ENCODE measurements at regions not wholly inside any gene's neighbourhood (a gene's known extent, or its start where the extent isn't known, plus 50 kb on each side); places are given as distances from the start of the nearest gene placed in this dataset.

- no peak for TF ChIP-seq ZNF518B (CRISPR knock-in tag; IDR thresholded peaks at IDR 0.05)
- TF ChIP-seq ARHGAP35 (IDR thresholded peaks at IDR 0.05; ENCODE audit: partially characterized antibody): no peak
- TF ChIP-seq LEF1 (IDR thresholded peaks at IDR 0.05): peak; percentile 88
- no peak for TF ChIP-seq GATAD2B (IDR thresholded peaks at IDR 0.05; ENCODE audit: borderline replicate concordance)
- TF ChIP-seq GABPB2 (CRISPR knock-in tag; conservative IDR thresholded peaks at IDR 0.05): no peak
- no peak for TF ChIP-seq DNMT1 (IDR thresholded peaks at IDR 0.05)
- peak; percentile 93 for TF ChIP-seq CXXC5 (CRISPR knock-in tag; IDR thresholded peaks at IDR 0.05)
- no peak for TF ChIP-seq PPARD (CRISPR knock-in tag; IDR thresholded peaks at IDR 0.05)
- no peak for TF ChIP-seq XRCC3 (IDR thresholded peaks at IDR 0.05)
- TF ChIP-seq MTA2 (IDR thresholded peaks at IDR 0.05; ENCODE audit: low read depth): peak; percentile 84
- TF ChIP-seq WHSC1 (IDR thresholded peaks at IDR 0.05; ENCODE audit: low read length): no peak
- TF ChIP-seq KDM1A (IDR thresholded peaks at IDR 0.05): peak; percentile 74 to 78
- TF ChIP-seq ZSCAN32 (CRISPR knock-in tag; IDR thresholded peaks at IDR 0.05): no peak
- no peak for TF ChIP-seq E2F1 (CRISPR knock-in tag; IDR thresholded peaks at IDR 0.05)
- no peak for TF ChIP-seq NR1H2 (CRISPR knock-in tag; IDR thresholded peaks at IDR 0.05)
- peak in 1 of 2 experiments; percentile 47; a peak in 2 of 4 replicates for TF ChIP-seq MNT (conservative IDR thresholded peaks at IDR 0.05)
- TF ChIP-seq RBM39 (optimal IDR thresholded peaks at IDR 0.05; ENCODE audit: low read depth, low read length): no peak
- TF ChIP-seq SETDB1 (IDR thresholded peaks at IDR 0.05; ENCODE audit: low read length): no peak
- no peak for TF ChIP-seq ILF3 (IDR thresholded peaks at IDR 0.05; ENCODE audit: borderline replicate concordance)
- no peak for TF ChIP-seq NR4A1 (CRISPR knock-in tag; IDR thresholded peaks at IDR 0.05)
- TF ChIP-seq NR4A1 (tag; IDR thresholded peaks at IDR 0.05): no peak
- TF ChIP-seq KLF13 (tag; IDR thresholded peaks at IDR 0.05; ENCODE audit: borderline replicate concordance, low read depth): no peak
- no peak for TF ChIP-seq U2AF2 (optimal IDR thresholded peaks at IDR 0.05; ENCODE audit: low read depth, low read length)
- TF ChIP-seq MBD1 (CRISPR knock-in tag; IDR thresholded peaks at IDR 0.05): no peak
- TF ChIP-seq TRIM28 (IDR thresholded peaks at IDR 0.05): no peak
Measured at GRCh38 chr20:22833851-22834250, 201.3 kb upstream of the SSTR4 start (continued).

Data from K562 (cell line).